GM12878 (cell line): ENCODE measurements at regions not wholly inside any gene's neighbourhood (a gene's known extent, or its start where the extent isn't known, plus 50 kb on each side); places are given as distances from the start of the nearest gene placed in this dataset.

Source experiments
- CREM ChIP-seq: IDR thresholded peaks from 2 replicates; pipeline ENCODE4 v1.6.1; 2014; ENCODE audit warnings: antibody characterized with exemption, low read depth
- CTCF ChIP-seq, 3 experiments: IDR thresholded peaks in 2 of 3; conservative IDR thresholded peaks in 1 of 3; 2 replicates each; pipeline ENCODE4 v1.5.1; 2011; ENCODE audit warnings: low read depth in 3 of 3, low read length in 3 of 3, mild to moderate bottlenecking in 3 of 3, control low read depth in 2 of 3, moderate library complexity in 2 of 3, inconsistent platforms in 1 of 3, mixed read lengths in 1 of 3; ENCODE audit not compliant: control insufficient read depth in 2 of 3, insufficient read depth in 1 of 3; ENCODE audit errors: extremely low read depth in 1 of 3
- E2F8 ChIP-seq: fragments of 450-650 bp; IDR thresholded peaks from 2 replicates; pipeline ENCODE4 v1.6.1; 2018; ENCODE audit warnings: mild to moderate bottlenecking, low read depth, moderate library complexity; ENCODE audit not compliant: partially characterized antibody
- IKZF2 ChIP-seq, 2 experiments: fragments of 450-650 bp; IDR thresholded peaks; 2 replicates each; pipeline ENCODE4 v1.6.1; 2017; ENCODE audit warnings: mild to moderate bottlenecking in 2 of 2, moderate library complexity in 2 of 2
- MAX ChIP-seq: IDR thresholded peaks from 2 replicates; pipeline ENCODE4 v1.6.1; 2012; ENCODE audit warnings: low read depth, low read length, improper control_type of control experiment
- MLLT1 ChIP-seq: fragments of 450-650 bp; IDR thresholded peaks from 2 replicates; pipeline ENCODE4 v1.6.1; 2016; ENCODE audit warnings: mild to moderate bottlenecking
- SKIL ChIP-seq: fragments of 450-650 bp; IDR thresholded peaks from 2 replicates; pipeline ENCODE4 v1.6.1; 2017; ENCODE audit warnings: mild to moderate bottlenecking, low read depth, inconsistent platforms; ENCODE audit not compliant: poor library complexity, severe bottlenecking
- STAT3 ChIP-seq: IDR thresholded peaks from 2 replicates; pipeline ENCODE4 v1.6.1; 2011; ENCODE audit warnings: low read depth, low read length, improper control_type of control experiment
- TCF7 ChIP-seq: IDR thresholded peaks from 2 replicates; pipeline ENCODE4 v1.6.1; 2014; ENCODE audit warnings: antibody characterized with exemption, borderline replicate concordance
- ZBTB4 ChIP-seq: fragments of 450-650 bp; formaldehyde crosslinking; IDR thresholded peaks from 2 replicates; pipeline ENCODE4 v1.4.0; 2022; ENCODE audit warnings: mild to moderate bottlenecking, moderate library complexity

- no peak for TF ChIP-seq E2F8
- TF ChIP-seq SKIL = no peak
- TF ChIP-seq TCF7 = no peak
- TF ChIP-seq MLLT1 = no peak
- no peak for TF ChIP-seq STAT3
- no peak for TF ChIP-seq ZBTB4 (CRISPR knock-in tag)
- TF ChIP-seq CREM = no peak
- no peak for TF ChIP-seq MAX
- no peak for TF ChIP-seq IKZF2 (IDR thresholded peaks at IDR 0.05)
- no peak for TF ChIP-seq CTCF (IDR thresholded peaks at IDR 0.05 in 2 of 3, conservative IDR thresholded peaks at IDR 0.05 in 1 of 3; ENCODE audit: control insufficient read depth in 2 of 3, extremely low read depth in 1 of 3, insufficient read depth in 1 of 3, low read depth in 3 of 3, low read length in 3 of 3)
Measured at GRCh38 chr4:13893987-13894386, 266.5 kb upstream of the BOD1L1 start (continued).
